ENCODE measurements at regions not wholly inside any gene's neighbourhood (a gene's known extent, or its start where the extent isn't known, plus 50 kb on each side); places are given as distances from the start of the nearest gene placed in this dataset.

GRCh38 chr10:44684661-44685060 is 226.5 kb upstream of the TMEM72 start:
- H3K27me3 ChIP-seq: no peaks in the 10 kb centered on the region
- H3K27ac ChIP-seq: no peak overlapping the region
- DNase-seq (ENCODE audit: low spot score in 2 of 2): no peak
- H3K36me3 ChIP-seq: no peaks in the 10 kb centered on the region
- H3K9me3 ChIP-seq: no peaks in the 10 kb centered on the region
- H3K4me1 ChIP-seq: peaks cover 0 to 13% (median 0%) of the 10 kb centered on the region in 4 donors
- WGBS, 2 donors: 82 to 87% methylated on average over 2 of the region's 2 CpGs
- no peak for TF ChIP-seq EP300 (IDR thresholded peaks at IDR 0.05)
- H3K4me3 ChIP-seq: no peak overlapping the region

GRCh38 chr10:44685220-44685619 is 225.9 kb upstream of the TMEM72 start:
- no peak for TF ChIP-seq CTCF (IDR thresholded peaks at IDR 0.05)
- no peak for TF ChIP-seq EP300 (IDR thresholded peaks at IDR 0.05)
- no peak for TF ChIP-seq POLR2A (IDR thresholded peaks at IDR 0.05)

GRCh38 chr10:44685747-44686146 is 225.4 kb upstream of the TMEM72 start:
- no peak for DNase-seq (ENCODE audit: low spot score in 2 of 2)
- WGBS, 2 donors: 87% methylated on average over 2 of the region's 2 CpGs
- no peak for TF ChIP-seq EP300 (IDR thresholded peaks at IDR 0.05)
- TF ChIP-seq CTCF (IDR thresholded peaks at IDR 0.05): no peak
- Histone ChIP-seq H3K4me1 (peaks cover 0 to 13% (median 0%) of the 10 kb centered on the region in 4 donors), H3K9me3 (no peaks in the 10 kb centered on the region), H3K4me3 (no peak overlapping the region), H3K27ac (no peak overlapping the region), H3K36me3 (no peaks in the 10 kb centered on the region), H3K27me3 (no peaks in the 10 kb centered on the region)

More at GRCh38 chr10:44685220-44685619, 225.9 kb upstream of the TMEM72 start:
- no peak overlapping the region for H3K4me3 ChIP-seq
- no peaks in the 10 kb centered on the region for H3K9me3 ChIP-seq
- no peak overlapping the region for H3K27ac ChIP-seq
- no peaks in the 10 kb centered on the region for H3K36me3 ChIP-seq
- 55 to 65% methylated on average over 6 of the region's 6 CpGs for WGBS, 2 donors
- peaks cover 0 to 13% (median 0%) of the 10 kb centered on the region in 4 donors for H3K4me1 ChIP-seq
- no peak for DNase-seq (ENCODE audit: low spot score in 2 of 2)
- no peaks in the 10 kb centered on the region for H3K27me3 ChIP-seq

- no peak for TF ChIP-seq EP300 (IDR thresholded peaks at IDR 0.05)
- TF ChIP-seq CTCF (IDR thresholded peaks at IDR 0.05): no peak
- TF ChIP-seq POLR2A (IDR thresholded peaks at IDR 0.05): no peak
- Histone ChIP-seq H3K27me3 (no peaks in the 10 kb centered on the region), H3K4me3 (no peak overlapping the region), H3K4me1 (peaks cover 0 to 4% (median 0%) of the 10 kb centered on the region in 4 donors), H3K27ac (no peak overlapping the region), H3K36me3 (no peaks in the 10 kb centered on the region), H3K9me3 (no peaks in the 10 kb centered on the region)
- no peak for DNase-seq (ENCODE audit: low spot score in 2 of 2)
- WGBS, 2 donors: 82% methylated on average over 2 of the region's 2 CpGs
Measured at GRCh38 chr10:44689368-44689767, 221.8 kb upstream of the TMEM72 start.

- H3K4me1 ChIP-seq: no peaks in the 10 kb centered on the region
- H3K4me3 ChIP-seq: no peak overlapping the region
- peak in 1 of 2 donors; percentile 55 for TF ChIP-seq EP300 (IDR thresholded peaks at IDR 0.05)
- TF ChIP-seq CTCF (IDR thresholded peaks at IDR 0.05): no peak
- WGBS, 2 donors: 48 to 57% methylated on average over 6 of the region's 6 CpGs
- no peaks in the 10 kb centered on the region for H3K36me3 ChIP-seq
- H3K27me3 ChIP-seq: no peaks in the 10 kb centered on the region
- peak overlapping the region in 2 of 4 donors; percentile 40 to 66 for H3K27ac ChIP-seq
- peak in 1 of 2 donors; percentile 49 for DNase-seq (ENCODE audit: low spot score in 2 of 2)
- H3K9me3 ChIP-seq: peaks cover 0 to 16% (median 0%) of the 10 kb centered on the region in 4 donors
Measured at GRCh38 chr10:44696496-44696895, 214.6 kb upstream of the TMEM72 start.

- H3K4me3 ChIP-seq: no peak overlapping the region
- H3K27ac ChIP-seq: peak overlapping the region in 2 of 4 donors; percentile 40 to 66
- DNase-seq (ENCODE audit: low spot score in 2 of 2): no peak
- no peaks in the 10 kb centered on the region for H3K36me3 ChIP-seq
- 45 to 47% methylated on average over 2 of the region's 2 CpGs for WGBS, 2 donors
- H3K9me3 ChIP-seq: peaks cover 0 to 22% (median 2%) of the 10 kb centered on the region in 4 donors
- H3K4me1 ChIP-seq: no peaks in the 10 kb centered on the region
- H3K27me3 ChIP-seq: no peaks in the 10 kb centered on the region
- no peak for TF ChIP-seq POLR2A (IDR thresholded peaks at IDR 0.05)
- TF ChIP-seq CTCF (IDR thresholded peaks at IDR 0.05): no peak
- no peak for TF ChIP-seq EP300 (IDR thresholded peaks at IDR 0.05)
Measured at GRCh38 chr10:44697116-44697515, 214.0 kb upstream of the TMEM72 start.
